H1 (cell line): ENCODE measurements at regions not wholly inside any gene's neighbourhood (a gene's known extent, or its start where the extent isn't known, plus 50 kb on each side); places are given as distances from the start of the nearest gene placed in this dataset.

ENCODE experiments used
- CEBPB ChIP-seq: IDR thresholded peaks from 2 replicates; pipeline ENCODE4 v1.6.1; 2012; ENCODE audit warnings: low read depth, low read length
- HDAC2 ChIP-seq, 2 experiments: fragments of 300-600 bp in 1 of 2; sonication (generic) in 1 of 2; IDR thresholded peaks; 2 replicates each; pipeline ENCODE4 v1.6.1; 2011 to 2012; ENCODE audit warnings: low read depth in 2 of 2, low read length in 2 of 2, mild to moderate bottlenecking in 2 of 2, moderate library complexity in 2 of 2, borderline replicate concordance in 1 of 2, inconsistent platforms in 1 of 2
- MAFK ChIP-seq: IDR thresholded peaks from 2 replicates; pipeline ENCODE4 v1.6.1; 2012; ENCODE audit warnings: low read depth, mild to moderate bottlenecking, improper control_type of control experiment, low read length
- NRF1 ChIP-seq: IDR thresholded peaks from 2 replicates; pipeline ENCODE4 v1.6.1; 2011; ENCODE audit warnings: mild to moderate bottlenecking, low read depth, low read length, improper control_type of control experiment
- TAF1 ChIP-seq: IDR thresholded peaks from 2 replicates; pipeline ENCODE4 v1.6.1; 2011; ENCODE audit warnings: mild to moderate bottlenecking, low read depth, low read length
- TF ChIP-seq, protein P1 (sequence below), 3 experiments: IDR thresholded peaks; 1 replicate in 2 of 3; 2 replicates in 1 of 3; pipeline versions ENCODE4 v1.5.1 to v1.6.1; 2011; ENCODE audit warnings: low read length in 3 of 3, mild to moderate bottlenecking in 3 of 3, inconsistent platforms in 2 of 3, low read depth in 1 of 3, moderate library complexity in 1 of 3; ENCODE audit not compliant: insufficient read depth in 1 of 3; ENCODE audit errors: control extremely low read depth in 1 of 3

DNA sequence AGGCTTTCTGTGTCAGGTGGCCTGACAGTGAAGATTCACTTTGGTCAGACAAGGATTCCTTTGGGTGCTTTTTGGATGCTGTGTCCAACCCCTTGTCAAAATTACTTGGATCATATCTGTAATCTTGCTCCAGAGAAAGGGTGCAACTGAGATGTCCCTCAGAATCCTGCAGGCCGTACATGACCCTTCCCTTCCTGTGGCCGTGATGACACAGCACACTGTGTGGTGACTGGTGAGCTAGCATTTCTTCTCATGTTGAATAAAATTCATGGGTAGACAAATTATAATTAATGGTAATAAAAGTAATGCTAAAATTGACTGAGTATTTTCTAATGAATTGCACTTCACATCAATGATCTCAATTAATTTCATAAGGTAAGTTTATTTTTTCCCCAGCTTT lies 356.2 kb downstream of the LPIN1 start:
- TF ChIP-seq NRF1, result no peak
- no peak for TF ChIP-seq HDAC2 (IDR thresholded peaks at IDR 0.05; ENCODE audit: borderline replicate concordance in 1 of 2, low read depth in 2 of 2, low read length in 2 of 2)
- no peak for TF ChIP-seq CEBPB
- TF ChIP-seq TAF1, result no peak
- TF ChIP-seq, protein P1, sequence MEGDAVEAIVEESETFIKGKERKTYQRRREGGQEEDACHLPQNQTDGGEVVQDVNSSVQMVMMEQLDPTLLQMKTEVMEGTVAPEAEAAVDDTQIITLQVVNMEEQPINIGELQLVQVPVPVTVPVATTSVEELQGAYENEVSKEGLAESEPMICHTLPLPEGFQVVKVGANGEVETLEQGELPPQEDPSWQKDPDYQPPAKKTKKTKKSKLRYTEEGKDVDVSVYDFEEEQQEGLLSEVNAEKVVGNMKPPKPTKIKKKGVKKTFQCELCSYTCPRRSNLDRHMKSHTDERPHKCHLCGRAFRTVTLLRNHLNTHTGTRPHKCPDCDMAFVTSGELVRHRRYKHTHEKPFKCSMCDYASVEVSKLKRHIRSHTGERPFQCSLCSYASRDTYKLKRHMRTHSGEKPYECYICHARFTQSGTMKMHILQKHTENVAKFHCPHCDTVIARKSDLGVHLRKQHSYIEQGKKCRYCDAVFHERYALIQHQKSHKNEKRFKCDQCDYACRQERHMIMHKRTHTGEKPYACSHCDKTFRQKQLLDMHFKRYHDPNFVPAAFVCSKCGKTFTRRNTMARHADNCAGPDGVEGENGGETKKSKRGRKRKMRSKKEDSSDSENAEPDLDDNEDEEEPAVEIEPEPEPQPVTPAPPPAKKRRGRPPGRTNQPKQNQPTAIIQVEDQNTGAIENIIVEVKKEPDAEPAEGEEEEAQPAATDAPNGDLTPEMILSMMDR (IDR thresholded peaks at IDR 0.05; ENCODE audit: control extremely low read depth in 1 of 3, insufficient read depth in 1 of 3, low read depth in 1 of 3, low read length in 3 of 3), result no peak
- no peak for TF ChIP-seq MAFK
